ENCODE measurements at regions not wholly inside any gene's neighbourhood (a gene's known extent, or its start where the extent isn't known, plus 50 kb on each side); places are given as distances from the start of the nearest gene placed in this dataset.

DNA sequence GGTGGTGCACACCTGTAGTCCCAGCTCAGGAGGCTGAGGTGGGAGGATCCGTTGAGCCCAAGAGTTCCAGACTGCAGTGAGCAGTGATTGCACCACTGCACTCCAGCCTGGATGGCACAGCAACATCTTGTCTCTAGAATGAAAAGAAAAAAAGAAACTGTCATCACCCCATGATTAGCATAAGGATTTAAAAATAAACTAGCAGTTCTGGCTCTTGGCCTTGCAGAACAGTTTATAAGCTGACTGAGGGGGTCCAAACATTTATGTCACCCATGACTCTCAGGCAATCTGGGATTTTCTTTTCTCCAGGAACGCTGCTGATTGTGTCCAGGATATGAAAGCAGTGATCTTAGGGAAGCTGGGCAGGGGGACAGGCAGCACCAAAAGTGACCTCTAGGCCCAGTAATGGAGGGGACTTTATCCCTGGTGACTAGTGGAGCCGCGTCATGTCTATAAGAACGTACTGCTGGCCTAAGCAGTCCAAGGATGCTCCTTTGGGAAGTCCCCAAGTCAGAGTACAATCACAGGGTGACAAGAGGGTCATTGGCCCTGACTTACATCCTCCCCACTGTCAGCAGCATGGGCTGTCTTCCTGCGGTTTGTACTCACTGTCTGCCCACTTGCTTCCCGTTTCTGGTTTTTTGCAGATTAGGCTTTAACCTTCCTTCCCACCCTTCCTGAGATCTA lies 177.4 kb downstream of the ARHGAP12 start:
- intact Hi-C loops (cut with micrococcal nuclease; ENCODE audit: unreplicated experiment) (no loop called here), in situ Hi-C loops (cut with HindIII; ENCODE audit: low pct_unique_long_range_greater_than_20kb, low sequenced_read_pairs) (no loop called here)
- no peaks in the 10 kb centered on the region for H3K9me3 ChIP-seq (ENCODE audit: control insufficient read depth, insufficient read depth, low read depth, low read length)
- H3K4me1 ChIP-seq (ENCODE audit: control insufficient read depth, insufficient read depth, low read length), result peaks cover 34% of the 10 kb centered on the region
- H3K36me3 ChIP-seq (ENCODE audit: control insufficient read depth, insufficient read depth, low read length), result no peaks in the 10 kb centered on the region
- ATAC-seq (no peak), DNase-seq (ENCODE audit: low read depth, low spot score) (no peak)
- H3K27ac ChIP-seq (ENCODE audit: low read length), result peak overlapping the region; percentile 65; the same call in 1 of the 2 replicates
- ChIA-PET CTCF (no interaction called here), POLR2A (no interaction called here)
- no peak for TF ChIP-seq SIN3A (IDR thresholded peaks at IDR 0.05; ENCODE audit: borderline replicate concordance, insufficient read depth, low read depth, low read length)
- no peak for TF ChIP-seq POLR2AphosphoS5 (IDR thresholded peaks at IDR 0.05; ENCODE audit: low read depth, low read length)
- TF ChIP-seq, protein P1, sequence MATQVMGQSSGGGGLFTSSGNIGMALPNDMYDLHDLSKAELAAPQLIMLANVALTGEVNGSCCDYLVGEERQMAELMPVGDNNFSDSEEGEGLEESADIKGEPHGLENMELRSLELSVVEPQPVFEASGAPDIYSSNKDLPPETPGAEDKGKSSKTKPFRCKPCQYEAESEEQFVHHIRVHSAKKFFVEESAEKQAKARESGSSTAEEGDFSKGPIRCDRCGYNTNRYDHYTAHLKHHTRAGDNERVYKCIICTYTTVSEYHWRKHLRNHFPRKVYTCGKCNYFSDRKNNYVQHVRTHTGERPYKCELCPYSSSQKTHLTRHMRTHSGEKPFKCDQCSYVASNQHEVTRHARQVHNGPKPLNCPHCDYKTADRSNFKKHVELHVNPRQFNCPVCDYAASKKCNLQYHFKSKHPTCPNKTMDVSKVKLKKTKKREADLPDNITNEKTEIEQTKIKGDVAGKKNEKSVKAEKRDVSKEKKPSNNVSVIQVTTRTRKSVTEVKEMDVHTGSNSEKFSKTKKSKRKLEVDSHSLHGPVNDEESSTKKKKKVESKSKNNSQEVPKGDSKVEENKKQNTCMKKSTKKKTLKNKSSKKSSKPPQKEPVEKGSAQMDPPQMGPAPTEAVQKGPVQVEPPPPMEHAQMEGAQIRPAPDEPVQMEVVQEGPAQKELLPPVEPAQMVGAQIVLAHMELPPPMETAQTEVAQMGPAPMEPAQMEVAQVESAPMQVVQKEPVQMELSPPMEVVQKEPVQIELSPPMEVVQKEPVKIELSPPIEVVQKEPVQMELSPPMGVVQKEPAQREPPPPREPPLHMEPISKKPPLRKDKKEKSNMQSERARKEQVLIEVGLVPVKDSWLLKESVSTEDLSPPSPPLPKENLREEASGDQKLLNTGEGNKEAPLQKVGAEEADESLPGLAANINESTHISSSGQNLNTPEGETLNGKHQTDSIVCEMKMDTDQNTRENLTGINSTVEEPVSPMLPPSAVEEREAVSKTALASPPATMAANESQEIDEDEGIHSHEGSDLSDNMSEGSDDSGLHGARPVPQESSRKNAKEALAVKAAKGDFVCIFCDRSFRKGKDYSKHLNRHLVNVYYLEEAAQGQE (IDR thresholded peaks at IDR 0.05; ENCODE audit: insufficient read depth in 1 of 2, low read depth in 2 of 2, low read length in 1 of 2), result no peak
- no peak for TF ChIP-seq CTCF (IDR thresholded peaks at IDR 0.05)
- TF ChIP-seq TCF7L2 (IDR thresholded peaks at IDR 0.05; ENCODE audit: low read depth, low read length), result no peak
- H3K4me3 ChIP-seq (ENCODE audit: low read depth in 2 of 2, low read length in 2 of 2), result no peak overlapping the region
- no peaks in the 10 kb centered on the region for H3K27me3 ChIP-seq (ENCODE audit: control insufficient read depth, insufficient read depth, low read length)
- BruUV-seq (replicated peaks), result no TSS peak

GRCh38 chr10:31749981-31750840 lies 178.4 kb downstream of the ARHGAP12 start:
- in situ Hi-C loops (cut with HindIII; ENCODE audit: low pct_unique_long_range_greater_than_20kb, low sequenced_read_pairs) (no loop called here), intact Hi-C loops (cut with micrococcal nuclease; ENCODE audit: unreplicated experiment) (no loop called here)
- H3K4me3 ChIP-seq (ENCODE audit: low read depth in 2 of 2, low read length in 2 of 2), result no peak overlapping the region
- DNase-seq (ENCODE audit: low read depth, low spot score) (no peak), ATAC-seq (no peak)
- no TSS peak for BruUV-seq (replicated peaks)
- POLR2A ChIA-PET, result interaction anchor here (0.5 kb wide), 1 partner anchor 260 kb away, joined by 6 read pairs; no protein-coding TSS in a partner anchor
- CTCF ChIA-PET, result interaction anchor here (0.6 kb wide), 1 partner anchor 65 kb away, joined by 4 read pairs; no protein-coding TSS in a partner anchor
- H3K36me3 ChIP-seq (ENCODE audit: control insufficient read depth, insufficient read depth, low read length), result no peaks in the 10 kb centered on the region
- peaks cover 24% of the 10 kb centered on the region for H3K4me1 ChIP-seq (ENCODE audit: control insufficient read depth, insufficient read depth, low read length)
- TF ChIP-seq POLR2AphosphoS5 (IDR thresholded peaks at IDR 0.05; ENCODE audit: low read depth, low read length) (no peak), SIN3A (IDR thresholded peaks at IDR 0.05; ENCODE audit: borderline replicate concordance, insufficient read depth, low read depth, low read length) (no peak), CTCF (IDR thresholded peaks at IDR 0.05) (no peak)
- no peaks in the 10 kb centered on the region for H3K27me3 ChIP-seq (ENCODE audit: control insufficient read depth, insufficient read depth, low read length)
- H3K27ac ChIP-seq (ENCODE audit: low read length), result peak overlapping the region; percentile 65
- no peaks in the 10 kb centered on the region for H3K9me3 ChIP-seq (ENCODE audit: control insufficient read depth, insufficient read depth, low read depth, low read length)
